ENCODE measurements at regions not wholly inside any gene's neighbourhood (a gene's known extent, or its start where the extent isn't known, plus 50 kb on each side); places are given as distances from the start of the nearest gene placed in this dataset.

DNA sequence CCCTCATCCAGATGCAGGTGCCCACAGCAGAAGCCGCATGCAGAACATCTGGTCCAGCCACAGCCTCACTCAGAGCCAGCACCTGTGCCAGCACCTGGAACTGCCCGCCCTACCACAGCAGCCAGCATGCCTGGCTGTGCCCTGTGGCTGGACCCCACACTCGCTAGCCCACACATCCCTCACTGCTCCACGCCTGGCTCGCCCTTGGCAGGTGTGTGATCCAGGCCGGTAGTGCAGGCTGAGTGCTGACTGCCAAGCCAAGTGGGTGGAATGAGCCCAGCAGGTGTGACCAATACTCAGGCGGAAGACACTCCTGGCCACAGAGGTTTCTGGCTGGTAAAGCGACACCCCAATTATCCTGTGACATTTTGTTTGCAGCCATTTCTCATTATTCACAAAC is 162.4 kb upstream of the ROBO1 start:
- TF ChIP-seq CTCF (IDR thresholded peaks at IDR 0.05) (no peak), POLR2A (IDR thresholded peaks at IDR 0.05) (no peak)

All from suprapubic skin (tissue), 3 donors.